ENCODE measurements at regions not wholly inside any gene's neighbourhood (a gene's known extent, or its start where the extent isn't known, plus 50 kb on each side); places are given as distances from the start of the nearest gene placed in this dataset.

- no peak for TF ChIP-seq ZNF274 (IDR thresholded peaks at IDR 0.05; ENCODE audit: low read depth, low read length)
- H3K4me3 ChIP-seq (ENCODE audit: low read length), result no peak overlapping the region
These were observed 84.3 kb downstream of the SPRY1 start for GRCh38 chr4:123480706-123481418.

GRCh38 chr4:123481717-123482116 lies 85.1 kb downstream of the SPRY1 start:
- TF ChIP-seq ZNF274 (IDR thresholded peaks at IDR 0.05; ENCODE audit: low read depth, low read length), result no peak
- H3K4me3 ChIP-seq (ENCODE audit: low read length), result no peak overlapping the region

- no peak for TF ChIP-seq ZNF274 (IDR thresholded peaks at IDR 0.05; ENCODE audit: low read depth, low read length)
- no peak overlapping the region for H3K4me3 ChIP-seq (ENCODE audit: low read length)
These were observed 87.8 kb downstream of the SPRY1 start for GRCh38 chr4:123484291-123484926.

- no peak for TF ChIP-seq ZNF274 (IDR thresholded peaks at IDR 0.05; ENCODE audit: low read depth, low read length)
- no peak overlapping the region for H3K4me3 ChIP-seq (ENCODE audit: low read length)
These were observed 89.0 kb downstream of the SPRY1 start for GRCh38 chr4:123485601-123486000.

- H3K4me3 ChIP-seq (ENCODE audit: low read length), result no peak overlapping the region
- TF ChIP-seq ZNF274 (IDR thresholded peaks at IDR 0.05; ENCODE audit: low read depth, low read length), result no peak
These were observed 92.3 kb downstream of the SPRY1 start for GRCh38 chr4:123488916-123489315.

GRCh38 chr4:123495530-123495929 lies 98.9 kb downstream of the SPRY1 start:
- TF ChIP-seq ZNF274 (IDR thresholded peaks at IDR 0.05; ENCODE audit: low read depth, low read length), result no peak
- no peak overlapping the region for H3K4me3 ChIP-seq (ENCODE audit: low read length)

GRCh38 chr4:123496421-123496820 lies 99.8 kb downstream of the SPRY1 start:
- no peak overlapping the region for H3K4me3 ChIP-seq (ENCODE audit: low read length)
- TF ChIP-seq ZNF274 (IDR thresholded peaks at IDR 0.05; ENCODE audit: low read depth, low read length), result no peak

GRCh38 chr4:123497340-123497739 lies 100.7 kb downstream of the SPRY1 start:
- TF ChIP-seq ZNF274 (IDR thresholded peaks at IDR 0.05; ENCODE audit: low read depth, low read length), result no peak
- H3K4me3 ChIP-seq (ENCODE audit: low read length), result no peak overlapping the region

GRCh38 chr4:123501733-123502132 lies 105.1 kb downstream of the SPRY1 start:
- TF ChIP-seq ZNF274 (IDR thresholded peaks at IDR 0.05; ENCODE audit: low read depth, low read length), result no peak

GRCh38 chr4:123503698-123504363 lies 107.2 kb downstream of the SPRY1 start:
- H3K4me3 ChIP-seq (ENCODE audit: low read length), result no peak overlapping the region
- TF ChIP-seq ZNF274 (IDR thresholded peaks at IDR 0.05; ENCODE audit: low read depth, low read length), result no peak

More at GRCh38 chr4:123501733-123502132, 105.1 kb downstream of the SPRY1 start:
- H3K4me3 ChIP-seq (ENCODE audit: low read length), result no peak overlapping the region

GRCh38 chr4:123505095-123506010 lies 108.8 kb downstream of the SPRY1 start:
- peak overlapping the region; percentile 28; the same call in 1 of the 2 replicates for H3K4me3 ChIP-seq (ENCODE audit: low read length)

GRCh38 chr4:123506011-123506695 lies 109.6 kb downstream of the SPRY1 start:
- peak overlapping the region; percentile 28; the same call in 1 of the 2 replicates for H3K4me3 ChIP-seq (ENCODE audit: low read length)
- TF ChIP-seq ZNF274 (IDR thresholded peaks at IDR 0.05; ENCODE audit: low read depth, low read length), result no peak

More at GRCh38 chr4:123505095-123506010, 108.8 kb downstream of the SPRY1 start:
- TF ChIP-seq ZNF274 (IDR thresholded peaks at IDR 0.05; ENCODE audit: low read depth, low read length), result no peak

- no peak overlapping the region for H3K4me3 ChIP-seq (ENCODE audit: low read length)
- no peak for TF ChIP-seq ZNF274 (IDR thresholded peaks at IDR 0.05; ENCODE audit: low read depth, low read length)
These were observed 110.8 kb downstream of the SPRY1 start for GRCh38 chr4:123507376-123507775.

All from GM08714 (cell line).